Thymus (tissue), 11 donors: ENCODE measurements at regions not wholly inside any gene's neighbourhood (a gene's known extent, or its start where the extent isn't known, plus 50 kb on each side); places are given as distances from the start of the nearest gene placed in this dataset.
"Not testable (repeated sequence)": the region's sequence is repeated elsewhere in the genome, so short reads cannot be mapped to it uniquely, and the experiment has no call there.

Experiments
- DNase-seq, 9 donors: peaks; one replicate each; pipeline ENCODE4 v3.0.0-alpha.2; 2013; ENCODE audit warnings: low spot score in 9 of 9, low read depth in 6 of 9, missing footprints in 1 of 9
- H3K27ac ChIP-seq, 2 donors: one replicate each; pipeline ENCODE4 v1.5.1; 2013; ENCODE audit warnings: control low read depth in 1 of 2, low read depth in 1 of 2, low read length in 1 of 2, mild to moderate bottlenecking in 1 of 2, moderate library complexity in 1 of 2
- H3K27me3 ChIP-seq, 2 donors: one replicate each; pipeline ENCODE4 v1.5.1; 2013; ENCODE audit warnings: low read length in 1 of 2; ENCODE audit not compliant: control insufficient read depth in 2 of 2, insufficient read depth in 1 of 2
- H3K36me3 ChIP-seq, 2 donors: one replicate each; pipeline ENCODE4 v1.5.1; 2013; ENCODE audit warnings: low read length in 1 of 2, mild to moderate bottlenecking in 1 of 2, moderate library complexity in 1 of 2; ENCODE audit not compliant: control insufficient read depth in 2 of 2, insufficient read depth in 2 of 2
- H3K4me1 ChIP-seq, 2 donors: one replicate each; pipeline ENCODE4 v1.5.1; 2013; ENCODE audit warnings: low read length in 2 of 2; ENCODE audit not compliant: control insufficient read depth in 2 of 2, insufficient read depth in 2 of 2
- H3K4me3 ChIP-seq, 2 donors: one replicate each; pipeline ENCODE4 v1.5.1; 2013; ENCODE audit warnings: low read length in 2 of 2, control low read depth in 1 of 2, mild to moderate bottlenecking in 1 of 2
- H3K9me3 ChIP-seq, 2 donors: one replicate each; pipeline ENCODE4 v1.5.1; 2013; ENCODE audit warnings: low read length in 1 of 2, mild to moderate bottlenecking in 1 of 2; ENCODE audit not compliant: control insufficient read depth in 2 of 2, insufficient read depth in 1 of 2
- WGBS: extraction: QIAGEN DNeasy Blood & Tissue Kit; methylation state at CpG from one replicate; pipeline ENCODE4 v1.1.7; 2013; 5-methylcytosine and 5-hydroxymethylcytosine counted together
- donor health status: healthy.

DNA sequence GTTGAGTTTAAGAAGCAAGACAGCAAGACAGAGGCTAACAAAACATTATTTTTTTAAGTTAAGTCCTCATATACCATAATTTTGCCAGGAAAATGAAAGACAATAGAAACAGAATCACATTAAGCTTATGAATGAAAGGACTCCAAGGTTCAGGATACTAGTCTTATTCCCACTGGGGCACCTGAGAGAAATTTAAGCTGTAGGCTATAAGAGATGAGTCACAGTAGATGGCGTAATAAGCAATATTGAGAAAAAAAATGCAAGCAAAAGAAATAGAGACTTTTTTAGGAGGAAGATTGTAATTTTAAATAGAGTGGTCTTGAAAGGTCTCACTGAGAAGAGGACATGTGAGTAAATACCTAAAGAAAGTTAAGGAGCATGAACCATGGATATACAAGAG is 57.1 kb upstream of the KIF2B start:
- Histone ChIP-seq H3K27me3 (no peaks in the 10 kb centered on the region), H3K4me1 (no peaks in the 10 kb centered on the region), H3K9me3 (peaks cover 0 to 3% of the 10 kb centered on the region in 2 donors), H3K27ac (no peak overlapping the region), H3K36me3 (no peaks in the 10 kb centered on the region), H3K4me3 (no peak overlapping the region)
- 92% methylated on average over 1 of the region's 1 CpG for WGBS
- no peak for DNase-seq

DNA sequence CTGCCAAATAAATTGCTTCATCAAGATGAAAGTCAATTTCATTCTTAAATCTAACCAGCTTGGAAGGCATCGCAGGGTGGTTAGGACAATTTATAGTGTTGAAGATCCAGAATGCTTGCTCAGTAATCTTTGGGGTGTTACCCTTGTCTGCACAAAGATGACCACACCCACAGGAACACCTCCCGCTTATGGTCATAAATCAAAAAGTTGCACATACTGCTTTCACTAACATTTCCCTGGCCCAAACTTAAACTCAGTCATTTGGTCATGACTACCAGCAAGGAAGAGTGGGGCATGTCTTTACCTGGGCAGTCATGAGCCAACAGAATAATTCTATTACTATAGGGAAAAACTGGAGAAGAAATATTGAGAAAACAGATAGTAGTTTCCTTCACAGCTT is 57.6 kb upstream of the KIF2B start:
- Histone ChIP-seq H3K9me3 (peaks cover 0 to 3% of the 10 kb centered on the region in 2 donors), H3K36me3 (no peaks in the 10 kb centered on the region), H3K27me3 (no peaks in the 10 kb centered on the region), H3K4me3 (no peak overlapping the region), H3K27ac (no peak overlapping the region), H3K4me1 (no peaks in the 10 kb centered on the region)
- WGBS: 92% methylated on average over 2 of the region's 2 CpGs
- no peak for DNase-seq

- Histone ChIP-seq H3K4me3 (no peak overlapping the region), H3K4me1 (no peaks in the 10 kb centered on the region), H3K36me3 (no peaks in the 10 kb centered on the region), H3K9me3 (peaks cover 0 to 10% of the 10 kb centered on the region in 2 donors), H3K27ac (no peak overlapping the region), H3K27me3 (no peaks in the 10 kb centered on the region)
- WGBS: 98% methylated on average over 22 of the region's 22 CpGs
- no peak for DNase-seq
Measured at GRCh38 chr17:53757559-53757958, 65.2 kb upstream of the KIF2B start.

DNA sequence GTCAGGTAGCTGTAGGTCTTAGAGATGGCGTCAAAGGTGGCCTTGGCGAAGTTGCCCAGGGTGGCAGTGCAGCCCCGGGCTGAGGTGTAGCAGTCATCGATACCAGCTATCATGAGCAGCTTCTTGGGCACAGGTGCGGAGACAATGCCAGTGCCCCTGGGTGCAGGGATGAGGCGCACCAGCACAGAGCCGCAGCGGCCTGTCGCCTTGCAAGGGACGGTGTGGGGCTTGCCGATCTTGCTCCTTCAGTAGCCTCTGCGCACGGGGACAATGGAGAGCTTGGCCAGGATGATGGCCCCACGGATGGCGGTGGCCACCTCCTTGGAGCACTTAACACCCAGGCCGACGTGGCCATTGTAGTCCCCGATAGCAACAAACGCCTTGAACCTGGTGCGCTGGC is 65.6 kb upstream of the KIF2B start:
- not testable (repeated sequence) for H3K27ac ChIP-seq, H3K4me1 ChIP-seq, DNase-seq, H3K36me3 ChIP-seq, H3K4me3 ChIP-seq, H3K27me3 ChIP-seq, H3K9me3 ChIP-seq
- WGBS: 98% methylated on average over 20 of the region's 20 CpGs

DNA sequence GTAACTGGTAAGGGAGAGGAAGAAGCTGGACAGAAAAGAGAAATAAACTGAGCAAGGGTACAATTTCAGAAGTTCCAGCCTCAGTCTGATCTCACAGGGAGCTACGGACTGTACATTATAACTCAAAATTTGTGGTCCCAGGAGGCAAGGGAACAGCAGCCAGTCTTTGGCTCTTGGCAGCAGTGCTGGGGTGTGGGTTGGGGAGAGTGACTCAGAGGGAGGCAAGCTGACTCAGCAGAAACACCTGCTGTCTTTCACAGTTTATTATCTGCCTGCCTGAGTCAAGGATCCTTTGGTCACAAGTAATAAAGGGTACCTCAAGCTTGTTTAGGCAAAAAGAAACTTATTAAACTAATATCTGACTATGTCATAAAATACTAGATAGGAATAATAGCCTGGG is 73.5 kb upstream of the KIF2B start:
- WGBS: 82% methylated on average over 1 of the region's 1 CpG

DNA sequence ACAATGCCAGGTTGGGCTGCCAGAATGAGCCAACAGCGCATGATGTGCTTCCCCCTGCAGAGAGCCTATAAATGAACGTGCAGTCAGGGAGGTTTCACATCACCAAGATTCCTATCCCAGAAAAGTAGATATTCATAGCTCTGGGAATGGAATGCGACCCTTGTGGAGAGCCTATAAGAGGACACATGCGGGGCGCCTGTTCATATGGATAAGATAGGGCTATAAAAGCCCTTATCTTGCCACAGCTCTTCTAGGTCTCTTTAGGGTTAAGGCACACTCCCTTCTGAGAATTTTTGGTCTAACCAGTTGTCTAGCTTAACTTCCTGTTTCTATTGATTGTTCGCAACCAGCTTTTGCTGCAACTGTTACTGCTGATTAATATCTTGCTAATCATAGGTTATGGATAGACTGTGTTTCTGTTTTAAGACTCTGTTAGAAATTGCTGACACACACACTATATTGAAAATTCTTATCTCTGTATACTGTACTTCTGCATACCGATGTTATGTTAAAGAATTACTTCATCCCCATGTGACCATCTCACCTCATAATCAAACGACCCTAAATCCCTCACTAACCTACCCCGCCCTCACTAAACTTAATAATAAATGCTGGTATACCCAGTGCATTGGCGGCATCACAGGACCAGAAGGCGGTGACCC is 74.4 kb upstream of the KIF2B start:
- 54% methylated on average over 11 of the region's 11 CpGs for WGBS
- H3K4me3 ChIP-seq, H3K27me3 ChIP-seq, H3K9me3 ChIP-seq, H3K27ac ChIP-seq, DNase-seq, H3K36me3 ChIP-seq, H3K4me1 ChIP-seq: not testable (repeated sequence)

More for the DNA sequence above, 73.5 kb upstream of the KIF2B start:
- Histone ChIP-seq H3K27ac (no peak overlapping the region), H3K4me3 (no peak overlapping the region), H3K9me3 (no peaks in the 10 kb centered on the region), H3K36me3 (no peaks in the 10 kb centered on the region), H3K4me1 (no peaks in the 10 kb centered on the region), H3K27me3 (no peaks in the 10 kb centered on the region)
- DNase-seq: no peak

DNA sequence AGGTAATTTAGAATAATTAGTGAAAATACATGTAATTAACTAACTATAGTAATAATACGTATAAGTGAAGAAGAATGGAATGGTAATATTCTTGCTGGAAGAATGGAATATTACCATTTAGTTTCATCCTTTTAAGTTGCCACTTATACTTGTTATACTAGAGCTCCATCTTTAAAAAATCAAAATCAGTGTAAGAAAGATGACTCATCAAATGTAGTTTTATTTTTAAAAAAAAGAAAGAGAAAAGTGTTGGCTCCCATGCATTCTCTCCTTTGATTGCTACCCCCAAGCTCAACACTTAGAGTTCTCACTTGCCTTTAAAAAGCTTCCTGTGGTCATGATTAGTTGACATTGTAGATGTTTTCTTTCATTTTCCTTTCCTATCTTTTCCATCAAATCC is 82.4 kb upstream of the KIF2B start:
- no peak overlapping the region for H3K27ac ChIP-seq
- H3K4me1 ChIP-seq: no peaks in the 10 kb centered on the region
- H3K4me3 ChIP-seq: no peak overlapping the region
- no peaks in the 10 kb centered on the region for H3K36me3 ChIP-seq
- H3K27me3 ChIP-seq: no peaks in the 10 kb centered on the region
- H3K9me3 ChIP-seq: no peaks in the 10 kb centered on the region
- WGBS: 98% methylated on average over 1 of the region's 1 CpG
- no peak for DNase-seq

- WGBS: 83% methylated on average over 5 of the region's 5 CpGs
- H3K36me3 ChIP-seq: no peaks in the 10 kb centered on the region
Measured at GRCh38 chr17:53736516-53737240, 86.0 kb upstream of the KIF2B start.

DNA sequence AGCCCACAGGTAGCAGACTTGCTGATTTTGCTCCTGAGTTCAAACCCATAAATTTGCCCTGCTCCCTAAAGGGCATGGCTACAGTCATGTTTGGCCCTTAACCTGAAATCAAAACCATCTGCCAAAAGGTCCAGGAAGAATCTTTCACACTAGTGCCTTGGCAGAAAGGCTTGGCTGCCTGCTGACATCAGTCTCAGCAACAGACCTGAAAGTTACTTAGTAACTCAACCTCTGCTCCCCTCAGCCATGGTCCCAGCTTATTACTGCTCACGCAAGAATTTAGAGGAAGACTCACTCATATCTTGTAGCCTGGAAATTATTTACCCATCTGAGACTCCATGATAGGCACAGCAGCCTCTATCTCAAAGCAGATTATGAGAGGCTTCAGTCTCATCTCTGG is 98.0 kb upstream of the KIF2B start:
- Histone ChIP-seq H3K27ac (no peak overlapping the region), H3K4me3 (no peak overlapping the region), H3K9me3 (peaks cover 0 to 9% of the 10 kb centered on the region in 2 donors), H3K27me3 (no peaks in the 10 kb centered on the region), H3K4me1 (no peaks in the 10 kb centered on the region), H3K36me3 (no peaks in the 10 kb centered on the region)
- 98% methylated on average over 1 of the region's 1 CpG for WGBS
- DNase-seq: no peak

More at GRCh38 chr17:53736516-53737240, 86.0 kb upstream of the KIF2B start:
- H3K4me3 ChIP-seq: no peak overlapping the region
- H3K9me3 ChIP-seq: no peaks in the 10 kb centered on the region
- no peaks in the 10 kb centered on the region for H3K4me1 ChIP-seq
- no peak for DNase-seq
- no peaks in the 10 kb centered on the region for H3K27me3 ChIP-seq
- no peak overlapping the region for H3K27ac ChIP-seq
